Subcutaneous abdominal adipose tissue (tissue), 5 donors: ENCODE measurements at regions not wholly inside any gene's neighbourhood (a gene's known extent, or its start where the extent isn't known, plus 50 kb on each side); places are given as distances from the start of the nearest gene placed in this dataset.

ENCODE experiments used
- H3K27ac ChIP-seq: one replicate; pipeline ENCODE4 v1.7.0; 2013; ENCODE audit warnings: low read depth, mild to moderate bottlenecking, inconsistent platforms, low read length, moderate library complexity
- H3K27me3 ChIP-seq, 5 donors: one replicate each; pipeline ENCODE4 v1.7.0; 2013; ENCODE audit warnings: low read length in 5 of 5, inconsistent platforms in 1 of 5; ENCODE audit not compliant: control insufficient read depth in 5 of 5, insufficient read depth in 4 of 5
- H3K36me3 ChIP-seq, 5 donors: one replicate each; pipeline ENCODE4 v1.7.0; 2013; ENCODE audit warnings: low read length in 5 of 5; ENCODE audit not compliant: control insufficient read depth in 5 of 5, insufficient read depth in 5 of 5
- H3K4me1 ChIP-seq, 5 donors: one replicate each; pipeline ENCODE4 v1.7.0; 2013; ENCODE audit warnings: low read length in 5 of 5, mild to moderate bottlenecking in 3 of 5, moderate library complexity in 1 of 5; ENCODE audit not compliant: control insufficient read depth in 5 of 5, insufficient read depth in 5 of 5
- H3K4me3 ChIP-seq, 5 donors: one replicate each; pipeline ENCODE4 v1.7.0; 2013; ENCODE audit warnings: low read length in 5 of 5, low read depth in 1 of 5
- H3K9ac ChIP-seq, 5 donors: one replicate each; pipeline ENCODE4 v1.7.0; 2013; ENCODE audit warnings: low read length in 5 of 5, mild to moderate bottlenecking in 4 of 5, moderate library complexity in 3 of 5
- H3K9me3 ChIP-seq, 5 donors: one replicate each; pipeline ENCODE4 v1.7.0; 2013; ENCODE audit warnings: low read length in 5 of 5; ENCODE audit not compliant: control insufficient read depth in 5 of 5
- donor health status: healthy.
- donor health status: healthy.
- donor health status: healthy.
- donor health status: healthy.
- donor health status: healthy.

GRCh38 chr4:62279689-62280088 is 1079.6 kb downstream of the ADGRL3 start:
- no peaks in the 10 kb centered on the region for H3K4me1 ChIP-seq
- H3K4me3 ChIP-seq: no peak overlapping the region
- no peak overlapping the region for H3K27ac ChIP-seq
- no peaks in the 10 kb centered on the region for H3K9me3 ChIP-seq
- no peak overlapping the region for H3K9ac ChIP-seq
- no peaks in the 10 kb centered on the region for H3K27me3 ChIP-seq
- no peaks in the 10 kb centered on the region for H3K36me3 ChIP-seq

DNA sequence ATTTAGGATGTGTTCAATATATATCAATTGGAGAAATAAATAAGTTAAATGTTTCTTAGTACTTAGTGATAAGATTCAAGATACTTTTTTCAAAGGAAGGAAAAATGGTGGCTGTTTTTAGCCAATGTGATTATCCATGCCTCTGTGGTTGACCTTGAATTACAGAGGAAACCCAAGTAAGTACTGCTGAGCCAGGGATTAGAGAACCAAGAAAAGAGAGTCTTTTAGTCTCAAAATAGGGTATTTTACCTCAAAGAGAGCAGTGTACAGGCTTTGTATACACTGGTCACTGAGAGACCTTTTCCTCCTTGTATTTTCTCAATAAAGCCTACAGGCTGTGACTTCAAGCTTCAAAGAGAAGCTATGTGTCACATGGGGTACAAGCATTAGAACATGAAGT is 1075.3 kb downstream of the ADGRL3 start:
- Histone ChIP-seq H3K36me3 (no peaks in the 10 kb centered on the region), H3K4me3 (no peak overlapping the region), H3K27me3 (no peaks in the 10 kb centered on the region), H3K27ac (no peak overlapping the region), H3K9ac (no peak overlapping the region), H3K4me1 (no peaks in the 10 kb centered on the region), H3K9me3 (no peaks in the 10 kb centered on the region)

DNA sequence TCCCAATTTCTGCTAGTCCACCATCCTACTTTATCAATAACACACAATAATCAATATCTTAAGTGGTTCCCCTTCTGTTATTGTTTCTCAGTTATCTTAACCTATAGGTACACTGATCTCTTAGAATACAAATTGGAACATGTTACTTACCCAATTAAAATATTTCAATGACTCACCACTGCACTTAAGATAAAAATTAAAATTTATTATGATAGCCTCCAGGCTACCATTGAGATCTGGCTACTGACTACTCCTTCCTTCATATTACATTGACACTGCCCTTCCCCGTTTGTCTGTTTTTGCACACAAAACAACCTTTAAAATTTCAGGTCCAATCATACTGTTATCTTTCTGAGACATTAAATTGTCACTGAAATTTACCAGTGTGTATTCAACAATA is 1074.7 kb downstream of the ADGRL3 start:
- Histone ChIP-seq H3K9me3 (no peaks in the 10 kb centered on the region), H3K4me3 (no peak overlapping the region), H3K36me3 (no peaks in the 10 kb centered on the region), H3K27me3 (no peaks in the 10 kb centered on the region), H3K9ac (no peak overlapping the region), H3K4me1 (no peaks in the 10 kb centered on the region), H3K27ac (no peak overlapping the region)

DNA sequence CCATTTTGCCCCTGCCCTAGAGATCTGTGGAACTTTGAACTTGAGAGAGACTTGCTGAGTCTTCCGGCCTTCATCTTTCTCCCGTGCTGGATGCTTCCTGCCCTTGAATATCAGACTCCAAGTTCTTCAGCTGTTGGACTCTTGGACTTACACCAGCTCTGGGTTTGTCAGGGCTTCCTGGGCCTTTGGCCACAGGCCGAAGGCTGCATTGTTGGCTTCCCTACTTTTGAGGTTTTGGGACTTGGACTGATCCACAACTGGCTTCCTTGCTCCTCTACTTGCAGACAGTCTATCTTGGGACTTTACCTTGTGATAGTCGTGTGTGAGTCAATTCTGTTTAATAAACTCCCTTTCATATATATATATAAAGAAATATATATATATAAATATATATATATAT is 1071.0 kb downstream of the ADGRL3 start:
- no peaks in the 10 kb centered on the region for H3K27me3 ChIP-seq
- no peak overlapping the region for H3K27ac ChIP-seq
- no peak overlapping the region for H3K9ac ChIP-seq
- no peak overlapping the region for H3K4me3 ChIP-seq
- no peaks in the 10 kb centered on the region for H3K4me1 ChIP-seq
- no peaks in the 10 kb centered on the region for H3K36me3 ChIP-seq
- no peaks in the 10 kb centered on the region for H3K9me3 ChIP-seq

GRCh38 chr4:62269918-62270317 is 1069.8 kb downstream of the ADGRL3 start:
- H3K27ac ChIP-seq: no peak overlapping the region
- H3K4me1 ChIP-seq: no peaks in the 10 kb centered on the region
- H3K9ac ChIP-seq: no peak overlapping the region
- H3K9me3 ChIP-seq: no peaks in the 10 kb centered on the region
- H3K27me3 ChIP-seq: no peaks in the 10 kb centered on the region
- no peaks in the 10 kb centered on the region for H3K36me3 ChIP-seq
- no peak overlapping the region for H3K4me3 ChIP-seq

DNA sequence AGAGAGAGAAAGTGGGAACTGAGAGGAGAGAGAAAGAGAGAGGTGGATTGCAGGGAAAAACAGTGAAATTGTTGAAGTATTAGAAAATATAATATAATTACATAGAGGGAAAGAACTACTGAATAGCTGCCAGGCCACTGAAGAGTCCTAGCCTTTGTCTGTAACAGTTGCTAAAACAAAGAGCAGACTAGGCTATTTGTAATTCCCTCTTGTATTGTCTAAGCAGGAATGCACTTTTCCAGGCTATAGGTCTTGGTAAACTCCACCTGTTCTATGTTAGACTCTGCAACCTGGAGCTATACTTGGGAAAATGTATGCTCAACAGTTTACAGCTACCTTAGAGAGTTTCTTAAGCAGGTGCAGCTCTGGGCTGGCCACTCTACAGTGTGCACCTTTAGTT is 1063.3 kb downstream of the ADGRL3 start:
- Histone ChIP-seq H3K36me3 (no peaks in the 10 kb centered on the region), H3K9ac (no peak overlapping the region), H3K27me3 (no peaks in the 10 kb centered on the region), H3K4me1 (no peaks in the 10 kb centered on the region), H3K4me3 (no peak overlapping the region), H3K9me3 (peaks cover 0 to 2% (median 0%) of the 10 kb centered on the region in 5 donors), H3K27ac (no peak overlapping the region)

- H3K9ac ChIP-seq: no peak overlapping the region
- no peak overlapping the region for H3K4me3 ChIP-seq
- no peaks in the 10 kb centered on the region for H3K36me3 ChIP-seq
- H3K9me3 ChIP-seq: peaks cover 0 to 2% (median 0%) of the 10 kb centered on the region in 5 donors
- H3K27ac ChIP-seq: no peak overlapping the region
- H3K27me3 ChIP-seq: no peaks in the 10 kb centered on the region
- no peaks in the 10 kb centered on the region for H3K4me1 ChIP-seq
These were observed 1062.5 kb downstream of the ADGRL3 start for GRCh38 chr4:62262676-62263075.

DNA sequence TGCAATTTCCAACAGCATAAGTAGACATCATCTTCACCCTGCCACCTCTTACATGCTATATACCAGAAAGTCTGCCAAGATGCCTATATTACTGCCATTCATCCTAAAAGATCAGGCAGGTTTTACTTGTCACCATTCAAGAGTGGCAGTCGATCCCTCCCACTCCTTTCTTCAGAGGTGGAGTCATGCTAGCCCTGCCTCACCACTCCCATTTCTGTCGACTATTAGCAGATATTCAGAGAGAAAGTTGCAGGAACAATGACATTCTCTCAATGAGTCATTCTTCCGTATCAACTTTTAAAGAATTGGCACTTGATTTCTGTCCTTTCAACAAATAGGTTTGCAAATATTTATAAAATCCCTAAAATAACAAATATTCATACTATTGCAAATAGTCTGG is 1060.1 kb downstream of the ADGRL3 start:
- Histone ChIP-seq H3K27me3 (no peaks in the 10 kb centered on the region), H3K4me3 (no peak overlapping the region), H3K27ac (no peak overlapping the region), H3K9me3 (peaks cover 0 to 2% (median 0%) of the 10 kb centered on the region in 5 donors), H3K4me1 (no peaks in the 10 kb centered on the region), H3K9ac (no peak overlapping the region), H3K36me3 (no peaks in the 10 kb centered on the region)

GRCh38 chr4:62256479-62256878 is 1056.4 kb downstream of the ADGRL3 start:
- H3K4me1 ChIP-seq: no peaks in the 10 kb centered on the region
- no peaks in the 10 kb centered on the region for H3K27me3 ChIP-seq
- H3K9me3 ChIP-seq: no peaks in the 10 kb centered on the region
- H3K4me3 ChIP-seq: no peak overlapping the region
- no peaks in the 10 kb centered on the region for H3K36me3 ChIP-seq
- no peak overlapping the region for H3K27ac ChIP-seq
- no peak overlapping the region for H3K9ac ChIP-seq

DNA sequence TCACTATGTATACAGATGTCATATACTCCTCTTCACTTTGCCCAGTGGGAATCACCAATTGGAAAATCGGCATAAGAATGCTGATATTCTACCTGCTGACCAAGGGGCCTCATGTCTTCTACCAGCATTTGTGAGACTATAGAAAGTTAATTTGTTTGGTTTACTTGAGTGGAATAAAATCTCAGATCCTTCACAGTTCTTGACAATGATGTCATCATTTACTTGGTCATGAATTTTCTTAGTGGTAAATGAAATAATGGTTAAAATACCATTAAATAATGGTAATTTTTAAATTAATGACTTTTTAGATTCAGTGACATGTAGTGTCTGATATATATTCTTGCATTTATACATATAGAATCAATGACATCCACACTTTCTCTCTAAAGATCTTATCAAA is 1052.6 kb downstream of the ADGRL3 start:
- Histone ChIP-seq H3K9me3 (no peaks in the 10 kb centered on the region), H3K36me3 (no peaks in the 10 kb centered on the region)

DNA sequence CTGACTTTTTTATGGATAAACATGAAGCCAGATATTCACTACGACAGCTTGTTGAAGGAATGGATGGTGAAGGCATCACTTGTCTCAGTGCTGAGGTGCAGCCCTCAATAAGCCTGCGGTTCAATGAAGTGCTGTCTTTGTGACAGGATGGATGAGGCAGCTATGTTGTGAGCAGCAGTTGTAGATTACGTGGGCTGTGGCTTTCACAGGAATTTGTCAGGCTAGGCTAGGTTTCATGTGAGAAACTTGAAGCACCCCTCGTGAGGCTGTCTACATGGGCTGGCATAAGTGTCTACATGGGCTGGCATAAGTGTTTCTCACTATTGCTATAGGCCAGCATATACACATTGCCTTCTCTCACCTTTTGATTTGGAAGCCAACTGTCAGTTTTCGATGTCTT is 1050.0 kb downstream of the ADGRL3 start:
- H3K27ac ChIP-seq: no peak overlapping the region
- no peak overlapping the region for H3K4me3 ChIP-seq
- H3K9me3 ChIP-seq: no peaks in the 10 kb centered on the region
- H3K27me3 ChIP-seq: no peaks in the 10 kb centered on the region
- no peaks in the 10 kb centered on the region for H3K4me1 ChIP-seq
- H3K36me3 ChIP-seq: no peaks in the 10 kb centered on the region
- no peak overlapping the region for H3K9ac ChIP-seq

More for the DNA sequence above, 1052.6 kb downstream of the ADGRL3 start:
- no peak overlapping the region for H3K9ac ChIP-seq
- H3K27ac ChIP-seq: no peak overlapping the region
- no peaks in the 10 kb centered on the region for H3K27me3 ChIP-seq
- H3K4me3 ChIP-seq: no peak overlapping the region
- no peaks in the 10 kb centered on the region for H3K4me1 ChIP-seq
